ENCODE measurements at regions not wholly inside any gene's neighbourhood (a gene's known extent, or its start where the extent isn't known, plus 50 kb on each side); places are given as distances from the start of the nearest gene placed in this dataset.

DNA sequence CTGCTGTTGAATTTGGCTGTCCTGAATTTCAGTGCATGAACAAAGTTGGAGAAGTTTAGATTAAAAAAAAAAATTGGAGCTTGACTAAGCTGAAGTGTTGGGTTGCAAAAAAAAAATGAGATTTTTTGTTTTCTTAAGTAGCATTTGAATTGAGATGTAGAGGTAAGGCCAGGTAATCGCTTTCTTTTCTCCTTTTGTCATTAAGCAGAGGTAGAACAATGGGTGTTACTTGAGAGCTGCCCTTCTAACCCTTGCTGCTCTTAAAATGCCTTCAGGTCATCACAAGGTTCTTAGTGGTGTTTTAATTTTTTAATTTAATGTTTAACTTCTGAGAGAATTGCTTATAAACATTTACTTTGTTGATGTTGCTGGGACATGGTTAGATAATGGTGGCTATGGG is 84.1 kb upstream of the PRDM1 start:
- Histone ChIP-seq H3F3A (ENCODE audit: insufficient read depth, low read depth) (no peaks in the 10 kb centered on the region), H3K79me2 (ENCODE audit: low read depth) (no peaks in the 10 kb centered on the region), H2AFZ (no peak overlapping the region), H3K4me2 (no peak overlapping the region), H3K27me3 (ENCODE audit: insufficient read depth, low read depth) (no peaks in the 10 kb centered on the region), H3K36me3 (ENCODE audit: low read depth) (no peaks in the 10 kb centered on the region), H3K4me3 (no peak overlapping the region), H3K4me1 (replicated peaks; ENCODE audit: insufficient read depth) (no peaks in the 10 kb centered on the region), H3K9me2 (ENCODE audit: insufficient read depth) (no peaks in the 10 kb centered on the region), H4K20me1 (ENCODE audit: insufficient read depth) (no peaks in the 10 kb centered on the region), H3K27ac (no peak overlapping the region), H3K9me3 (ENCODE audit: insufficient read depth, low read depth) (no peaks in the 10 kb centered on the region)
- no peak for DNase-seq
- POLR2A ChIA-PET (ENCODE audit: unreplicated experiment): no interaction called here
- CTCF ChIA-PET: interaction anchor here (0.6 kb wide), 1 partner anchor 97 kb away, joined by 3 read pairs; no protein-coding TSS in a partner anchor
- intact Hi-C loops (cut with micrococcal nuclease; ENCODE audit: unreplicated experiment): no loop called here
- TF ChIP-seq, protein P1, sequence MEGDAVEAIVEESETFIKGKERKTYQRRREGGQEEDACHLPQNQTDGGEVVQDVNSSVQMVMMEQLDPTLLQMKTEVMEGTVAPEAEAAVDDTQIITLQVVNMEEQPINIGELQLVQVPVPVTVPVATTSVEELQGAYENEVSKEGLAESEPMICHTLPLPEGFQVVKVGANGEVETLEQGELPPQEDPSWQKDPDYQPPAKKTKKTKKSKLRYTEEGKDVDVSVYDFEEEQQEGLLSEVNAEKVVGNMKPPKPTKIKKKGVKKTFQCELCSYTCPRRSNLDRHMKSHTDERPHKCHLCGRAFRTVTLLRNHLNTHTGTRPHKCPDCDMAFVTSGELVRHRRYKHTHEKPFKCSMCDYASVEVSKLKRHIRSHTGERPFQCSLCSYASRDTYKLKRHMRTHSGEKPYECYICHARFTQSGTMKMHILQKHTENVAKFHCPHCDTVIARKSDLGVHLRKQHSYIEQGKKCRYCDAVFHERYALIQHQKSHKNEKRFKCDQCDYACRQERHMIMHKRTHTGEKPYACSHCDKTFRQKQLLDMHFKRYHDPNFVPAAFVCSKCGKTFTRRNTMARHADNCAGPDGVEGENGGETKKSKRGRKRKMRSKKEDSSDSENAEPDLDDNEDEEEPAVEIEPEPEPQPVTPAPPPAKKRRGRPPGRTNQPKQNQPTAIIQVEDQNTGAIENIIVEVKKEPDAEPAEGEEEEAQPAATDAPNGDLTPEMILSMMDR (conservative IDR thresholded peaks at IDR 0.05): no peak
- no peak for TF ChIP-seq EZH2 (IDR thresholded peaks at IDR 0.05; ENCODE audit: low read depth)
- BruUV-seq (replicated peaks): no TSS peak

DNA sequence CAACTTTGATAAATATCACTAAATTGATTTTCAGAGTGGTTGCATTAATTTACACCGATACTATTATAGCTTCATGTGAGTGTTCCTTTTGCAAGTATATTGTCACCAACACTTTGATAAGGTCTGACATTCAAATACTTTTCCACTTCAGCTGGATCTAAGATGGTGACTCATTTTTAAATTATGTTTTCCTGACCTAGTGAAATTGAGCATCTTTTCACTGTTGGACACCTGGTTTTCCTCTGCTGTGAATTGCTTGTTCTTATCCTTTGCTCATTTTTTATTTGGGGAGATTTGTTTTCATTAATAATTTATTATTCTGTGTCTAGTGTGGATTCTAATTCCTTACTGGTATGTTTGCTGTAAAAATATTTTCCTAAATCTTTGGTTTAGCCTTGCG is 85.2 kb upstream of the PRDM1 start:
- CTCF ChIA-PET: no interaction called here
- no peaks in the 10 kb centered on the region for H3K79me2 ChIP-seq (ENCODE audit: low read depth)
- H3K4me3 ChIP-seq: no peak overlapping the region
- H3K9me2 ChIP-seq (ENCODE audit: insufficient read depth): no peaks in the 10 kb centered on the region
- TF ChIP-seq, protein P1 (conservative IDR thresholded peaks at IDR 0.05): no peak
- no peak for TF ChIP-seq EZH2 (IDR thresholded peaks at IDR 0.05; ENCODE audit: low read depth)
- intact Hi-C loops (cut with micrococcal nuclease; ENCODE audit: unreplicated experiment): no loop called here
- DNase-seq: no peak
- no peaks in the 10 kb centered on the region for H3K4me1 ChIP-seq (replicated peaks; ENCODE audit: insufficient read depth)
- no peaks in the 10 kb centered on the region for H3K36me3 ChIP-seq (ENCODE audit: low read depth)
- no peak overlapping the region for H3K4me2 ChIP-seq
- H3K27me3 ChIP-seq (ENCODE audit: insufficient read depth, low read depth): no peaks in the 10 kb centered on the region
- H3K27ac ChIP-seq: no peak overlapping the region
- H4K20me1 ChIP-seq (ENCODE audit: insufficient read depth): no peaks in the 10 kb centered on the region
- H3F3A ChIP-seq (ENCODE audit: insufficient read depth, low read depth): no peaks in the 10 kb centered on the region
- no peaks in the 10 kb centered on the region for H3K9me3 ChIP-seq (ENCODE audit: insufficient read depth, low read depth)
- POLR2A ChIA-PET (ENCODE audit: unreplicated experiment): no interaction called here
- H2AFZ ChIP-seq: no peak overlapping the region
- BruUV-seq (replicated peaks): no TSS peak

DNA sequence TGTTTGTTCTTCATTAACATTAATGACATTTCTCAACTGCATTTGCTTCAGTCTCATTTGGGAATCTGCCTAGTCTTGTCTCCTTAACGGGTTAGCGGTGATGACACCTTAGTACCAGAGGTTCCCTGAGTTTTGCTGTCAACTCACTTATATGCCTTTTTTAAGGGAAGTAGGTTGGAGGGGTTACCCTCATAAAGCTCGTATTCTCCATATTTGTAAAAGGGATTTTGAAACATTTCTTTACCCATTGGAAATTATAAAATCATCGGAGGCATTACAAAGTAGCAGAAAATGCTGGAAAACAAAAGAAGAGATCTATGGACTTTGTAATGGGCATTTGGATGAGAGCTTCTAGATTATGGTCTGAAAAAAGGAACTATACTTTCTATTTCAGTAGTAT is 88.7 kb upstream of the PRDM1 start:
- Histone ChIP-seq H3K4me3 (no peak overlapping the region), H3K4me2 (no peak overlapping the region), H2AFZ (no peak overlapping the region), H3K4me1 (replicated peaks; ENCODE audit: insufficient read depth) (0 out of 2 replicates have a peak, but pooled peaks cover 4% of the 10 kb centered on the region), H3K9me2 (ENCODE audit: insufficient read depth) (no peaks in the 10 kb centered on the region), H3K36me3 (ENCODE audit: low read depth) (no peaks in the 10 kb centered on the region), H4K20me1 (ENCODE audit: insufficient read depth) (no peaks in the 10 kb centered on the region), H3F3A (ENCODE audit: insufficient read depth, low read depth) (no peaks in the 10 kb centered on the region), H3K27ac (no peak overlapping the region), H3K27me3 (ENCODE audit: insufficient read depth, low read depth) (no peaks in the 10 kb centered on the region), H3K9me3 (ENCODE audit: insufficient read depth, low read depth) (no peaks in the 10 kb centered on the region), H3K79me2 (ENCODE audit: low read depth) (no peaks in the 10 kb centered on the region)
- POLR2A ChIA-PET (ENCODE audit: unreplicated experiment): no interaction called here
- no TSS peak for BruUV-seq (replicated peaks)
- no peak for DNase-seq
- intact Hi-C loops (cut with micrococcal nuclease; ENCODE audit: unreplicated experiment): no loop called here
- CTCF ChIA-PET: no interaction called here
- TF ChIP-seq, protein P1 (conservative IDR thresholded peaks at IDR 0.05): no peak
- no peak for TF ChIP-seq EZH2 (IDR thresholded peaks at IDR 0.05; ENCODE audit: low read depth)

All from PC-9 (cell line).